ENCODE measurements at regions not wholly inside any gene's neighbourhood (a gene's known extent, or its start where the extent isn't known, plus 50 kb on each side); places are given as distances from the start of the nearest gene placed in this dataset.
A peak's percentile ranks its signal among the peaks of the same experiment; 100 is the strongest.

DNA sequence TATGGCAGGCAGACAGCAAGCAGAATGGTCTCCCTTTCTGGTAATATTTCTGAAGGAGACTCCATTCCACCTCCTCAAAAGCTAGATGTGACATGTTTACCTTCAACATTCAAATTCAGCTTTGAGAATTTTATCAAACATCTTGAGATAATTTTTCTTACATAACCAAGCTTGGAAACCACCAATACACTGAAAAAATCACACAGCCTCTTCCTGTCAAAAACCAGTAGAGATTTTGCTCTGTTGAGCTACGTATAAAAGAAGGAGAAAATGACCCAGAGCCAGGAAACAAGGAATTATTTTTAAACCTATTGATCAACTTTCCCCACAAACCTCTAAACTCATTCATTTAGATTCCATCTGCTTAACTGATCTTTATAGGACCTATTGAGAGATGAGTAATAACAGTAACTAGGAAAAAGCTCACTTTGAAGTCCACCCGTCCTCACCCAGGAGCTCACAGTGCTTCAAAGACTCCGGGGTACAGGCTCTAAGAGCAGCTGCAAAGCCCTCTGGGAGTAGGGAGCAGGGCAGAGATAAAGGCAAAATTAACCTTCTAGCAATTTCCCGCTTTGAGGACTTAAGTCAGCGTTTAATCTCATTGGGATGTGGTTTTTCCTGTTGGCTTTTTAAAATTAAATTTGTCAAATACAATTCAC, 318.2 kb upstream of the RASGEF1B start:
- no peak overlapping the region for H3K4me3 Mint-ChIP-seq (ENCODE audit: unreplicated experiment)
- TF ChIP-seq, protein P1, sequence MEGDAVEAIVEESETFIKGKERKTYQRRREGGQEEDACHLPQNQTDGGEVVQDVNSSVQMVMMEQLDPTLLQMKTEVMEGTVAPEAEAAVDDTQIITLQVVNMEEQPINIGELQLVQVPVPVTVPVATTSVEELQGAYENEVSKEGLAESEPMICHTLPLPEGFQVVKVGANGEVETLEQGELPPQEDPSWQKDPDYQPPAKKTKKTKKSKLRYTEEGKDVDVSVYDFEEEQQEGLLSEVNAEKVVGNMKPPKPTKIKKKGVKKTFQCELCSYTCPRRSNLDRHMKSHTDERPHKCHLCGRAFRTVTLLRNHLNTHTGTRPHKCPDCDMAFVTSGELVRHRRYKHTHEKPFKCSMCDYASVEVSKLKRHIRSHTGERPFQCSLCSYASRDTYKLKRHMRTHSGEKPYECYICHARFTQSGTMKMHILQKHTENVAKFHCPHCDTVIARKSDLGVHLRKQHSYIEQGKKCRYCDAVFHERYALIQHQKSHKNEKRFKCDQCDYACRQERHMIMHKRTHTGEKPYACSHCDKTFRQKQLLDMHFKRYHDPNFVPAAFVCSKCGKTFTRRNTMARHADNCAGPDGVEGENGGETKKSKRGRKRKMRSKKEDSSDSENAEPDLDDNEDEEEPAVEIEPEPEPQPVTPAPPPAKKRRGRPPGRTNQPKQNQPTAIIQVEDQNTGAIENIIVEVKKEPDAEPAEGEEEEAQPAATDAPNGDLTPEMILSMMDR (IDR thresholded peaks at IDR 0.05; ENCODE audit: partially characterized antibody, unreplicated experiment) = no peak
- DNase-seq = no peak
- H3K27me3 Mint-ChIP-seq (ENCODE audit: unreplicated experiment) = peaks cover 5% of the 10 kb centered on the region
- peaks cover 24% of the 10 kb centered on the region for H3K36me3 Mint-ChIP-seq (ENCODE audit: unreplicated experiment)
- H3K27ac Mint-ChIP-seq (ENCODE audit: unreplicated experiment) = peak overlapping the region; percentile 93
- peaks cover 4% of the 10 kb centered on the region for H3K9me3 Mint-ChIP-seq (ENCODE audit: unreplicated experiment)
- H3K4me1 Mint-ChIP-seq (ENCODE audit: low read depth, unreplicated experiment) = peaks cover 23% of the 10 kb centered on the region

DNA sequence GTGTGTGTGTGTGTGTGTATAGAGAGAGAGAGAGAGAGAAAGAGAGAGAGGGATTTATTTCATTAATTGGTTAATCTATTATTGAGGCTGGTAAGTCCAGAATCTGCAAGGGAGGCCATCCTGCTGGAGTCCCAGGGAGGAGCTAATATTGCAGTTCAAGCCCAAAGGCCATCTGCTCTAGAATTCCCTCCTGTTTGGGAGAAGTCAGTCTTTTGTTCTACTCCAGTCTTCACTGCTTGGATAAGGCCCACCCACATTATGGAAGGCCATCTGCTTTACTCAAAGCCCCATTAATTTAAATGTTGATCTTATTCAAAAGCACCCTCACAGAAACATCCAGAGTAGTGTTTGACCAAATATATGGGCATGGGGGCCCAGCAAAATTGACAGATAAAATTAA, 317.5 kb upstream of the RASGEF1B start:
- peaks cover 19% of the 10 kb centered on the region for H3K36me3 Mint-ChIP-seq (ENCODE audit: unreplicated experiment)

DNA sequence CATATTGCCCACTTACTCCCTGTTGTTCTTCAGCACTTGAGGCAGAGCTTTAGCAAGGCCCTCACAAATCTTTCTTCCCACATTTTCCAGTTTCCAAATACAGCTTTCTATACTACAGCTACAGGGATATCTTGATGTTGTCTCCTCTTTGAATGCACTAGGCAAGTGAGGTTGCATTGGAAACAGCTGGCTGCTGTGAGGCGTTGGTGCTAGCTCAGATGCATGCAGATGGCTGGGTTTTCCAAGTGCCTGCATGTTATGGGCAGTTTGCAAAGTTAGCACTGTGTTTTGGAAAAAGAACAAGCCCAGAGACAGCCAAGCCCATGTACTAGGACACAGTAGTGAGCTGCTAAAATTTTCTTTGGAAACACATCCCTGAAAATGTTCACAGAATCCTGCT, 315.1 kb upstream of the RASGEF1B start:
- H3K4me3 Mint-ChIP-seq (ENCODE audit: unreplicated experiment) = no peak overlapping the region
- TF ChIP-seq, protein P1 (IDR thresholded peaks at IDR 0.05; ENCODE audit: partially characterized antibody, unreplicated experiment) = no peak
- peaks cover 26% of the 10 kb centered on the region for H3K4me1 Mint-ChIP-seq (ENCODE audit: low read depth, unreplicated experiment)
- peaks cover 5% of the 10 kb centered on the region for H3K27me3 Mint-ChIP-seq (ENCODE audit: unreplicated experiment)
- H3K36me3 Mint-ChIP-seq (ENCODE audit: unreplicated experiment) = no peaks in the 10 kb centered on the region
- no peak for DNase-seq
- H3K9me3 Mint-ChIP-seq (ENCODE audit: unreplicated experiment) = peaks cover 2% of the 10 kb centered on the region
- H3K27ac Mint-ChIP-seq (ENCODE audit: unreplicated experiment) = peak overlapping the region; percentile 86

More for the DNA sequence above, 317.5 kb upstream of the RASGEF1B start:
- peak; percentile 24 for DNase-seq
- TF ChIP-seq, protein P1 (IDR thresholded peaks at IDR 0.05; ENCODE audit: partially characterized antibody, unreplicated experiment) = no peak
- peaks cover 26% of the 10 kb centered on the region for H3K4me1 Mint-ChIP-seq (ENCODE audit: low read depth, unreplicated experiment)
- peak overlapping the region; percentile 56 for H3K4me3 Mint-ChIP-seq (ENCODE audit: unreplicated experiment)
- H3K27ac Mint-ChIP-seq (ENCODE audit: unreplicated experiment) = peak overlapping the region; percentile 95
- peaks cover 5% of the 10 kb centered on the region for H3K27me3 Mint-ChIP-seq (ENCODE audit: unreplicated experiment)
- peaks cover 4% of the 10 kb centered on the region for H3K9me3 Mint-ChIP-seq (ENCODE audit: unreplicated experiment)

DNA sequence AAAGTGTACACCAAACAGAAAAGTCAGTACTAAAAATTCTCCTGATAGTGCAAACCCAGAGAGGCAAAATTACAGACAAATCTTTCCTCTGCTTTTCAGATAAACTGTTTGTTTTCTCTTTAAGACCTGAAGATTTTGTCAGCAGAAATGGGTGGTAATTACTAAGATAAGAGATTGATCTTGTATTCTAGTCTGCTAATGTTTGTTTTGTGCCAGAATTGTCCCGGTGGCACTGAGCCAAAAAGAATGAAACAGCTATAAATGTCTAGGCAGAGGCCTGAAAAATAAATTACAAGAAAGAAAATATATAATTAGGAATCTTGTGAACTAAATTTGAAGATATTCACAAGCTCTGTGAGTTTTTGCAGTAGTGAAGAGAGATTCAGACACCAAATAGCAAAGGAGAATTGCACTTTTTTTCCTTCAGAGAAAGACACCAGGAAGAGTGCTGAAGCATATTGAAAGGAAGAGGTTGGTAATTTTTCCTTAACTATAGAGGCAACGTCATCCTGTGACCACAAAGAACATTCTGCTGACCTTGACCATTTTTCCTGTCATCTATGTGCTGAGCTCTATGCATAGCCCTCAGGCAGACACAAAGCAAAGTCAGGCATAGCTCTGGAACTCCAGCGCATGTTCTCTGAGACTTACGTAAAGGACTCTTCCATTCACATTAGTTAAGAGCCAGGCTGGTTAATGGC, 314.5 kb upstream of the RASGEF1B start:
- no peak for DNase-seq
- Mint-ChIP-seq H3K4me3 (ENCODE audit: unreplicated experiment) (no peak overlapping the region), H3K36me3 (ENCODE audit: unreplicated experiment) (no peaks in the 10 kb centered on the region), H3K27ac (ENCODE audit: unreplicated experiment) (peak overlapping the region; percentile 86), H3K9me3 (ENCODE audit: unreplicated experiment) (peaks cover 2% of the 10 kb centered on the region), H3K27me3 (ENCODE audit: unreplicated experiment) (peaks cover 3% of the 10 kb centered on the region), H3K4me1 (ENCODE audit: low read depth, unreplicated experiment) (peaks cover 26% of the 10 kb centered on the region)
- TF ChIP-seq, protein P1 (IDR thresholded peaks at IDR 0.05; ENCODE audit: partially characterized antibody, unreplicated experiment) = no peak

DNA sequence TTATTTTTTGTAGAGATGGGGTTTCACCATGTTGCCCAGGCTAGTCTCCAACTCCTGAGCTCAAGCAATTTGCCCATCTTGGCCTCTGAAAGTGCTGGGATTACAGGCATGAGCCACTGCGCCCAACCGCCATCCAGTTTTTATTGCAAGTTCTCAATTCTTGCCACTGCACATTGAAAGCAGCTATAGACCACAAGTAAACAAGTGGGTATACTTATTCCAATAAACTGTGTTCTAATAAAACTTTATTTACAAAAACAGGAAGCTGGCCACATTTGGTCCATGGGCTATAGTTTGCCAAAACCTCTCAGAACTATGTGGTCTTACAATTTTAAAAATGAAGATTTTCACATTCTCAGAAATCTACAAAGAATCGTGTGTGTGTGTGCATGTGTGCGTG, 313.6 kb upstream of the RASGEF1B start:
- H3K36me3 Mint-ChIP-seq (ENCODE audit: unreplicated experiment) = no peaks in the 10 kb centered on the region
- peaks cover 3% of the 10 kb centered on the region for H3K27me3 Mint-ChIP-seq (ENCODE audit: unreplicated experiment)
- DNase-seq = no peak
- H3K9me3 Mint-ChIP-seq (ENCODE audit: unreplicated experiment) = peaks cover 2% of the 10 kb centered on the region
- TF ChIP-seq, protein P1 (IDR thresholded peaks at IDR 0.05; ENCODE audit: partially characterized antibody, unreplicated experiment) = no peak
- peaks cover 24% of the 10 kb centered on the region for H3K4me1 Mint-ChIP-seq (ENCODE audit: low read depth, unreplicated experiment)
- H3K4me3 Mint-ChIP-seq (ENCODE audit: unreplicated experiment) = no peak overlapping the region
- no peak overlapping the region for H3K27ac Mint-ChIP-seq (ENCODE audit: unreplicated experiment)
